ENCODE measurements at regions not wholly inside any gene's neighbourhood (a gene's known extent, or its start where the extent isn't known, plus 50 kb on each side); places are given as distances from the start of the nearest gene placed in this dataset.
"Not testable (repeated sequence)": the region's sequence is repeated elsewhere in the genome, so short reads cannot be mapped to it uniquely, and the experiment has no call there.

- DNase-seq, result no peak
Measured at GRCh38 chrX:26581091-26581490, 365.1 kb downstream of the MAGEB5 start.

DNA sequence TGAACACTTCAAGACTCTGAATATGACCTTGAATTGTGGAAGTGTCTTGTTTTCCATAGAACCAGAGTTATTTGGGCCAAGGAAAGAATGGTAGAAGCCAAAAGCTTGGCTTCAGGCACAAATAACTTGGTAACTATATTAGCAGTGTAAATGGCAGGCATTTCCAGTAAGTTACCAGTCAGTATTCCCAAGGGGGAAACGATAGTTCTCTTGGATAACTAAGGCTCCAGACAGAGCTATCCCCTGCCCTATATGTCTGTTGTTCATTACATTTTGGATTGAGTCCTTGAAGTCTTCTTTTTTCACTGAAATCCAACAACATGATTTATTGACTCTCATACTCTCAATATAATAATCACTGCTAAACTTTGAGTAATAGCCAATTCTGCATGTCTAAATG lies 364.1 kb downstream of the MAGEB5 start:
- DNase-seq, result no peak

- DNase-seq, result no peak
Measured at GRCh38 chrX:26574234-26574633, 358.3 kb downstream of the MAGEB5 start.

GRCh38 chrX:26562156-26562555 lies 346.2 kb downstream of the MAGEB5 start:
- DNase-seq, result no peak

- DNase-seq, result no peak
Measured at GRCh38 chrX:26559855-26560254, 343.9 kb downstream of the MAGEB5 start.

DNA sequence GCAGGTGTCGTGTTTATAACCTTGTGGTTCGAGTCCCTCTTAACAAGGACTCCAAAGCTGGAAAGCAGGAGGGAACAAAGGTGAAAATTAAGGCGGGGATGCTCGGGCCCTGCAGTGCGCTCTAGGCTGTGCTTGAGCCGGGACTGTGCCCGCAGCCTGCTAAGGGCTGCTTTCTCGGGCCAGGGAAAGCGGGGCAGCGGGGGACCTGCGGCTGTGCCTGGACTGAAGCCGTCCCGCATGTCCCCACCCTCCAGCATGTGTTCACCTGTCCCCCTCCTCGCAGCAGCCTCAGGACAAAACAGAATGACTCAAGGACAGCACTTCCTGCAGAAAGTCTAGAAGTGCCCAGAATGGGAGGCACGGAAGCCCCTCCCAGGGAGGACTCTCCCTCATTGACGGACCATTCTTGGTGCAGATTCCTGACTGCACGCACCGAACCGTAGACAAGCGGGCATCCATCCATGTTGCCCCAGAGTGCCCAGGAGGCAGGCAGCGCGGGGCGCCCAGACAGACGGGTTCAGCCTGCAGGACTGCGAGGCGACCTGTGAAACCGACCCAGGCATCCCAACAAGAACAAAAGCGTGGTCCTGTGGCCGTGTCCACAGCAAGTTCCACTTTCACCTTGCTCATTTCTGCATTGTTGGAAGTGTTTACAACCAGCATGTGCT lies 342.9 kb downstream of the MAGEB5 start:
- no peak for DNase-seq

- DNase-seq, result no peak
Measured at GRCh38 chrX:26557691-26558321, 341.8 kb downstream of the MAGEB5 start.

- not testable (repeated sequence) for DNase-seq
Measured at GRCh38 chrX:26525768-26526167, 309.8 kb downstream of the MAGEB5 start.

- no peak for DNase-seq
Measured at GRCh38 chrX:26522501-26522900, 306.5 kb downstream of the MAGEB5 start.

GRCh38 chrX:26511589-26512363 lies 295.8 kb downstream of the MAGEB5 start:
- no peak for DNase-seq

DNA sequence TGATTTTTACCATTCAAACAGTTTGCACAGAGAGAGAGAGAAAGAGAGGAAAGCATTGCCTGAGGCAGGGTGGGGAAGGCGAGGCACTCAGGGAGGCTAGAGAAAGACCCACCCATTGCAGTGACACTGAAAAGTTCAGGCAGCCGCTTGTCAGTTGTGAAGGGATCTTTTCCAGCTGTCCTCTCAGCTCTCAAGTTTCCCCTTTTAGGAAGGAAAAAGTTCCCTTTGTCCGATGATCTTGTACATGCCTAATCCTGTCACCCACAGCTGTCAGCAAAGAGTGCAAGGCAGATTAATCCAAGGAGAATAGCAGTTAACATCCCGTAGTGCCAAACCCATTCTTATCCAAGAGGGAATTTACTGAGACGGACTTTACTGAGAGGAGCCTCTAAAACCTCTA lies 255.0 kb downstream of the MAGEB5 start:
- DNase-seq, result no peak

GRCh38 chrX:26466387-26466786 lies 250.4 kb downstream of the MAGEB5 start:
- DNase-seq, result no peak

DNA sequence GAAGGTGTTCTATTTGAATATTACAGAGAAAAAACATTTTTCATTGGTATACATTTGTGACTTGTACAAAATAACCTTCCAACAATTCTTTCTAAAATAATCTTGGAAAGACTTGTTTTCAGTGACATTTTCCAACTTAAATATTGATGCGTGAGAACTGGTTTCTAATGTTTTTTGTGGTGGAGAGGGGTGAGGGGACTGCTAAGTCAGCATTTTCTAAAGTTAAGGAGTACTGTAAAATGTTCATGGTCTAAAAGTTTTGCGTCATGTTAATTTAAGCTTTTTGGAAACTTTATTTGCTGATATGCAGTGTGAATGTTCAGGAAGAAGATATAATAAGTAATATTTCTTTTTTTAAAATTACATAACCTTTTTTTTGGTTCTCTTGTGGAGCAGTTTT lies 229.3 kb downstream of the MAGEB5 start:
- no peak for DNase-seq

- DNase-seq, result not testable (repeated sequence)
Measured at GRCh38 chrX:26444417-26444816, 228.4 kb downstream of the MAGEB5 start.

DNA sequence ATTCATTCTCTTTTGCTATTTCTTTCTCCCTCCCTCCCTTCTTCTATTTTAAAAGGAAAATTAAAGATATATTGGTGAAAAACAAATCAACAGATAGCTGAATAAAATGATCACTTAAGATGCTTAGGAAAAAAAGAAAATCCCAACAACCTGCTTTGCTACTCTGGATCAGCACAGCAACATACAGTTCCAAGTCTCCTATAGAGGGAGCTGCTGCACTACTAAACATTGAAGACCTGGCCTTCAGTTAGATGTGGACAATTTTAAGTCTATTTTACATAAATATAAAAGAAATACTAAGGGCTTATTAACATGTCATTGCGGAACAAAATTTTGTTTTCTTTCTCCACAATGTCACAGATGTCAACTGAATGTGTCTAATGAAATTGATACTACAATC lies 226.4 kb downstream of the MAGEB5 start:
- DNase-seq, result no peak

- DNase-seq, result no peak
Measured at GRCh38 chrX:26414534-26414933, 198.6 kb downstream of the MAGEB5 start.

DNA sequence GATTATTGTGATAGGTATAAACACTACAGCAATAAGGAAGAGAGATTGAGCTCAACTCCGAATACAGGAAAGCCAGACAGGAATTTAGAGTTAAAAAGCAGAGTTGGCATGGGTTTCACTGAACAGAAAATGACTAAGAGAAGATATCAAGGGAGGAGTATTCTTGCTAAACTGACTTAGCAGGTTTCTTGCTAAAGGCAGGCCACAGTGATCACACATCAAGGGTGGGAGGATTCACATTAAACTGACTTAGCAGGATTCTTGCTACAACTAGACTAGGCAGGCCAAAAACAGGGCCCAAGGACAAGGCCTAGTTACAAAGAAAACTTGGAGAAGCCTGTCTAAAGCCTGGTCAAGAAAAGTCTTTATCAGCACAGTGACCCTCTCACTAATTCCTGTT lies 195.1 kb downstream of the MAGEB5 start:
- no peak for DNase-seq

GRCh38 chrX:26409636-26410035 lies 193.7 kb downstream of the MAGEB5 start:
- DNase-seq, result no peak

- DNase-seq, result no peak
Measured at GRCh38 chrX:26387906-26388305, 171.9 kb downstream of the MAGEB5 start.

DNA sequence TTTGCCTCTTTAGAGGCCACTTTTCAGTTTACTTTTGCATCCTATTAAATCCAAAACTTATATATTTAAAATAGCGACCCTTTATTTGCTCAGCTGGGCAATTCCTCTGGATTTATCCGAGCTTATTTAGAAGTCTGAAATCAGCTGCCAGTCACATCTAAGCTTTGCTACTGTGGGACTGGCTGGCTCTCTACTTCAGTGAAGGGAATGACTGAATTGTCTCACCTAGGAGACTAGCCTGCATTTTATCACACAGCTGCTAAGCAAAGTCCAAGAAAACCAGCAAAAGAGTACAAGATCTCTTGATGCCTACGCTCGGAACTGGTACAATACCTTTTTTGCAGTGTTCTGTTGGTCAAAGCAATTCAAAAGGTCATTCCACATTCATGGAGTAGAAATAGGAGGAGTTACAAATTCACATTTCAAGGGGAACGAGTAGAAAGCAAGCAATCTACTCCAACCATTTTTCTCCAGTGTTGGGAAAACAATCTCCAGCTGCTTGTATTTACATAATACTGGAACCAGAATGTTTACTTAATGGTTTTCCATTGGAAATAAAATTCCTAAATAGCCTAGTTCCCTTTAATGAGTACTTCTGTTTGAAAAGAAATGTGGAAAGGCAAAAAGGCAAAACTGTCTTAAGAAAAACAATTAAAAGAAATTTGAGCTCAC lies 160.2 kb downstream of the MAGEB5 start:
- DNase-seq, result no peak

- no peak for DNase-seq
Measured at GRCh38 chrX:26375346-26375745, 159.4 kb downstream of the MAGEB5 start.

DNA sequence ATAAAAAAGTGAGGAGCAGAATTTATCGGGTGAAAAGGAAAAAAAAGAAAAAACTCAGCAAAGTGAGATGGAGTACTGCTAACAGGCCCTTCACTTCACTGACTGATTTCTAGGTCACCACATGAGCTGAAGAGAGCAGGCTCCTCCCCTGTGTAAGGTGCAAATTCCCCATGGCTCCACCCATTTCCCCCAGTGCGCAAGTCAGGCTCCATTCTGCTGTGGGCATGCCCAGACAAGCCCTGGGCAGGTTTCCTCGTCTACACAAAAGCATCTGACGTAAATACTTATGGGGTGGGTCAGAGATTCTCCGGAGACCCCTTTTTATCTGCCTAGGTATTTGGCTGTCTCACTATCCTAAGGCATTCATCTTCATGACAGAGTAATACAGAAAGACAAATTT lies 157.9 kb downstream of the MAGEB5 start:
- DNase-seq, result no peak

GRCh38 chrX:26352891-26353430 lies 137.0 kb downstream of the MAGEB5 start:
- no peak for DNase-seq

Data from skin of body (tissue), 1 donor.